SKM-1 (cell line): ENCODE measurements at regions not wholly inside any gene's neighbourhood (a gene's known extent, or its start where the extent isn't known, plus 50 kb on each side); places are given as distances from the start of the nearest gene placed in this dataset.
"Not testable (repeated sequence)": the region's sequence is repeated elsewhere in the genome, so short reads cannot be mapped to it uniquely, and the experiment has no call there.

Experiments used
- DNase-seq: peaks from one replicate; lab custom pipeline; 2025; ENCODE audit not compliant: unreplicated experiment; lab: John Stamatoyannopoulos, UW

DNA sequence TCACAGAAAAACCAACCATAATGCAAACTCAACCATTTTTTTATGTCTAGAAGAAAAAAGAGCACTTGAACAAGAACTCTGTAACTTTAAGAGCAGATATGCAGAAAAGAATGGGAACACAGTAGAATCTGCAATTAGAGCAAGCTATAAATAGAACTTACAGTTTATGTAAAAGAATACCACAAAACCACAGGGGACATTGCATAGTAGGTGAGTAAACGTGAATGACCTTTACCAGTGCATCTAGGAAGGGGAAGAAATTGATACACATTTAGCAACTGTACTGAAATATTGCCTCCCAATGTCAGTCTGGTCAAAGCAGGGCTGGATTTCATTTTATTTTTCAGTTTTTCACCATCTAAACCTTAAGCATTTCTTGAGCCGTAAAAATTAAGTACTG, 242.2 kb upstream of the EDNRB start:
- DNase-seq = peak; percentile 98

DNA sequence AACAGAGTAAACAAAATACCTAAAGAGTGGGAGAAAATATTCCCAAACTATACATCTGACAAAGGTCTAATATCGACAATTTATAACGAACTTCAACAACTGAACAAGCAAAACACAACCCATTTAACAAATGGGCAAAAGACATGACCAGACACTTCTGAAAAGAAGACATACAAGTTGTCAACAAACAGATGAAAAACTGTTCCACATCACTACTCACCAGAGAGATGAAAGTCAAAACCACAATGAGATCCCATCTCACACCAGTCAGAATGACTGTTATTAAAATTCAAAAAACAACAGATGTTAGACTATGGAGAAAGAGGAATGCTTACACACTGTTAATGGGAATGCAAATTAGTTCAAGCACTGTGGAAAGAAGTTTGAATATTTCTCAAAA, 233.8 kb upstream of the EDNRB start:
- DNase-seq = no peak

DNA sequence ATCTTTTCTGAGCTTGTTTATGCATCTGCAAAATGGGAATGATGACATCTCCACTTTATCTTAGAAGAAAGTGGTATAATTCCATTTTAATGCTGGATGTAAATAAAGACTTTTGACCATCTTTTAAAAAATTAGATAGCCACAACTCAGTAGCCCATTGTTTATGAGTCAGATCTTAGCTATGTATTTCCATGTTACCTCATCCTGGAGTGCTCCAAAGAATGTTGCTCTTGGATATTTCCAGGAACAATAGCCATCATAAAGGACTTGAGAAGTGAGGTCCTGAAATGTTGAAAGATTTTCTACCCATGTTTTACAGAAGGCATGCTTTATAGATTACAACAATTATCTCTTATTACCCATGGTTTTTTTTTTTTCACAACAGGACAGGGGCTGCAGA, 229.3 kb upstream of the EDNRB start:
- no peak for DNase-seq

DNA sequence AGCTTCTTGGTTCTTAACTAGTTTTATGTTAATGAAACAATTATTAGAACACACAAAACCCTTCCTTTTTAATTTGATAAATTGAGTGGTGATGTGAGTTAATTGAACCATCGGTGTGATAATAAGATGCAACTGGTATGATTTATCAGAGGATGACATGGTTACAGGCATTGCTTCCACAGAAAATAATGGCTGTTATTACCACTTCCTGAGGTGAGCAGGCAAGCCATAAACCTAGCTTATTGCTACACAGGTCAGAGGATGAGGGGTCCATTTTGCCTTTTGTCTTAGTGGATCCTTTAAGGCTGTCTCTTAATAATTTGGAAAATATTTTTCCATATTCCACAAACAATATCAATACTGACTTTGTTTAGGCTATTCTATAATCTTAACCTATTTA, 226.6 kb upstream of the EDNRB start:
- no peak for DNase-seq

DNA sequence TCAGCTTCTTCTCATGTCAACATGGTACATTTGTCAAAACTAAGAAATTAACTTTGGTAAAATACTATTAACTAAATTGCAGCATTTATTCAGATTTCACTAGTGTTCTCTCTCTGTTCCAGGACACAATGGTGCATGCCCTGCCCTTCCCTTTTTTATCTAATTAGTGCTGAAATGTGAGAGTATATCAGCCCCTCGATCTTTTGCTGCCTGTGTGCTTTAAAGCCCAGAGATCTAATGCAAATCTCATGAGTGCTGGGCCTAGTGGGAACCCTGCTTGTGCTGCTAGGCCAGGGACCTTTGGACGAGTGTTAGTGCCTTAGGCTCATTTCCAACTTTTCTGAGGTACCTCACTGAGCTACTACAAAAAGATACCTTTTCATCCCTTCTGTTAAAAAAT, 221.1 kb upstream of the EDNRB start:
- no peak for DNase-seq

DNA sequence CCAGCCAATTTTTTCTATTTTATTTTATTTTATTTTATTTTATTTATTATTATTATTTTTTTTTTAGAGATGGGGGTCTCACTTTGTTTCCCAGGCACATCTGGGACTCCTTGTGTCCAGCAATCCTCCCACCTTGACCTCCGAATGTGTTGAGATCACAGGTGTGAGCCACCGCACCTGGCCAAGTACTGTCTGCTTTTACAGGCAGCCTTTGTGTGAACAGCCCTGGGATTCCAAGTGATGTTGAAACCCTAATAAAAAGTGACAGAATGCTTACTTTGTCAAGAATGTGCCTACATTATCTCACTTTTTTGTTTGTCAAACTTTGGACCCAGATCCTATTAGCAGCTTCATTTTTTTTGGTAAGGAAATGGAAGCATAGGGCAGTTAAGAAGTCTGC, 220.1 kb upstream of the EDNRB start:
- DNase-seq = no peak

DNA sequence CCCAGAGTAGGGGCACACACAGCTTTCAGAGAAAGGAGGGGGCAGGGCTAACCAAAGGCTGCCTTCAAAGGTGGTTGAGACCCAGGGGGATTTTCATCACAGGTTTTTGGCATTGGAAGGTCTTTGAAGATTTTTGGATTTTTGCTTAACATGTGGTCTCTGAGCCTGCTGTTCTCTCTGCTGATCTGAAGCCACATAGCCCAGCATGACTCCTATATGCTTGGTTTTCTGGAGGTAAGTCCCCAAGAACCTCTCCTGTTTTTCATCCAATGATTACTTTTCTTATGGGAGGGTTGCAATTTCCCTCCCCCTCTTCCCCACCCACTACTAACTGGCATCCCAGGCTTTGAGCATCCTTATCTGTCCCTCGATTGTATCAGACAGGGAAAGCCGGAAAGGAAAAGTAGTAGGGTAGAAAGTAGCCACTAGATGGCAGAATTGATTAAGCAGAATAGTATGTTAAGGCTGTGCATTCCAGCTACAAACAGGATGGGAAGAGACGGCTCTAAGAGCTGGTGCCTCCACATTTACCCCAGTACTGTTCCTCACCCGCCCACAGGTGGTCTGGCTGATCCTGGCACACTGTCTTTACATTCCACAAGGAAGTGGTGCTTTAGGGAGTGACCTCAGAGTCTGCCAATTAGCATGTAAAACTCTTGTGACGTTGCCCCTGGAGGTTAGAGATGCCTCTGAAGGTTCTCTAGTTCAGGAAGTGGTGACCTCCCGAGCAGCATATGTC, 218.9 kb upstream of the EDNRB start:
- peak; percentile 60 for DNase-seq

DNA sequence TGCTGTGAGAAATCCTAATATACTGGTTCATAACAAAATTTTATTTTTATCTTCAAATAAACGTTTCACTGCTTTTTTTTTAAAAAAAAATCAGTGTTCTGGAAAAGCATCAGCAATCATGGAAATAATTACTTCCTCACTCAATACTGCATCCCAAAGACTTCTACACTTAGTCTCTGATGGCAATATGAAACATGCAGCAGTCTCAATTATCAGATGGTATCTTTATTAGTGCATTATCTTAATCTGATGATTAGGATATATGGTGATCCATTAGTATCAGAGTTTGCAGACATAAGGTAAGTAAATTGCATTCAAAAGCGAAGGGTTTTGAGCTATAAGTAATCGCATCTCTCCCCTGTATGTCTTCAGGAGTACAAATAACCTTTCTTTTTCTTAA, 218.3 kb upstream of the EDNRB start:
- no peak for DNase-seq

DNA sequence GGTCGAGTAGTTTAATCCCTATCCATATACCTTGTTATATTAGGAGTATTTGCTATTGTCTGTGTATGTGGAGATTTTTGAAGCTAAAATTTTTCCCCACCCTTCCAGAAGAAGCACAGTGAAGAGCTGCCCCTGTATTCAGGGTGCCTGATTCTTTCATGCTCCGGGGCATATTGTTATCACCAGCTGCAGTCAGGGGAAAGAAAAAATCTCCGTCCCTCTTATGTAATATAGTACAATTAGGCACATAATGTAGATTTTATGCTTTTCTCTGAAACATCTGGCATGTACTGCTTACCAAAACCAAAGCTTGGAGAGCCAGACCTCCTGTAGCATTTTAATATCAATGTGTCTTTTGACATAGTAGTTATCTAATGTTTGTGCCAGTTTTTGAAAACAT, 214.9 kb upstream of the EDNRB start:
- DNase-seq = no peak

DNA sequence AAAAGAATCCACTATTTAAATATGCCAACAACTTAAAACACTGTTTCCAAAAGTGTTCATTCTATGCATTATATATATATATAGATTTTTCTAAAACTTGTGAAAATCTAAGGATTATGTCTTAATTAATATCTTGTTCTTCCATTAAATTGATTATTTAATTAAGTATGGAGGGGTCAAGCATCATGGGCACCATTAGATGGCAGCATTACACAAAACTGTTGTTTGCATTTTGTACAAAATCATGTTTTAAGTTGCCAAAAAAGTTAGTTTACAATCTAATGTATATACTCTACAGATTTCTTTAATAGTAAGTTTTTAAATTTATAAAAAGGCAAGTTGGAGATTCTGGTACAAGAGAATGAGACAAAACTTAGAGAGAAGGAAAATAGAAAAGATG, 213.2 kb upstream of the EDNRB start:
- DNase-seq = no peak

DNA sequence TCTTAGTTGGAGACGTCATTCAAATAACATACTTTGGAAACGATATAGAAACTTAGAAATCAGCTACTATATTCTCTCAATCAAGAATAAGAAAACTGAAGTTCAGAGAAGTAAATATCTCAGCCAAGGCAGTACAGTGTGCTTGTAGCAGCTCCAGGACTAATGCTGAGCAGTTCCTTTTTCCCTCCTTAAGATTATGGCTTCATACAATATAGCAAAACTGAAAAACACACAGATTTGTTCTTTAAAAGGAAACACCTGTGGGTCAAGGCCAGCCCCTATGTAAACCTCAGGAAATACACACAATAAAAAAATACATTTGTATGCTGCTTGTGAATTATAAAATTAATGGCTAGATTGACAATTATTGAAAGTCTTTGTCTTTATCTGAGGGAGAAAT, 212.7 kb upstream of the EDNRB start:
- DNase-seq = no peak

DNA sequence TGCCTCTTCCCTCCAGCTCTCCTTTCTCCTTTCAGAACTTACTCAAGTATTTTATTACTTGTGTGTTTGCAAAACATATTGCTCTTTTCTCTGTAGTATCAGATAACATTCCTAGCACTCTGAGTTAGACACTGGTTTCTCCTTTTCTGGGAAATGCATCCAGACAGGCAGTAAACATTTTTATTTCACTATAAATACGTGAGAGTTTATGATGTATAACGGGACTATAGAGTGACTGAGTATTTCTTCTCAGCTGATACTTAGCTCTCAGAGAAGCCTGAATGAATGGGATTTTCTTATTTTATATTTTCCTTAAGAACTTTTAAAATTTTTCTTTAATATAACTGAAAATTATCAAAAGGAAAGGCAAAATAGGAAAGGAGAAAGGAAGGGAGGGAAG, 211.2 kb upstream of the EDNRB start:
- no peak for DNase-seq

DNA sequence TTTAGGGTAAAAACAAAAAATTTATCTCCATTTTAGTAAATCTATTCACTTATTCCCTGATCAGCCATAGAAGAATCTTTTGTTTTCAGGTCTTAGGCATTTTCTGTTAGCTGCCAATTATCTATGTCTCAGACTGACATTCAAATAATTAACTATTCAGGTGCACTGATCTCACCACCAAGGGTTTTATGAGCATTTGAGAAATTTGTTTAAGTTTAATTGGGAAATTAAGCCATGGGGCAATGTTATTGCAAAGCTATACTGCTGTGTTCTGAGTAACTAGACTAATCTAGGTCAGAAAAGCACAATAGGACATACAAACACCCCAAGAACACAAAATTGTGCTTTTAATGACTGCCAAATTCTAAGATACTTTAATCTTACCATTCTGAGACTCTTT, 210.7 kb upstream of the EDNRB start:
- no peak for DNase-seq

DNA sequence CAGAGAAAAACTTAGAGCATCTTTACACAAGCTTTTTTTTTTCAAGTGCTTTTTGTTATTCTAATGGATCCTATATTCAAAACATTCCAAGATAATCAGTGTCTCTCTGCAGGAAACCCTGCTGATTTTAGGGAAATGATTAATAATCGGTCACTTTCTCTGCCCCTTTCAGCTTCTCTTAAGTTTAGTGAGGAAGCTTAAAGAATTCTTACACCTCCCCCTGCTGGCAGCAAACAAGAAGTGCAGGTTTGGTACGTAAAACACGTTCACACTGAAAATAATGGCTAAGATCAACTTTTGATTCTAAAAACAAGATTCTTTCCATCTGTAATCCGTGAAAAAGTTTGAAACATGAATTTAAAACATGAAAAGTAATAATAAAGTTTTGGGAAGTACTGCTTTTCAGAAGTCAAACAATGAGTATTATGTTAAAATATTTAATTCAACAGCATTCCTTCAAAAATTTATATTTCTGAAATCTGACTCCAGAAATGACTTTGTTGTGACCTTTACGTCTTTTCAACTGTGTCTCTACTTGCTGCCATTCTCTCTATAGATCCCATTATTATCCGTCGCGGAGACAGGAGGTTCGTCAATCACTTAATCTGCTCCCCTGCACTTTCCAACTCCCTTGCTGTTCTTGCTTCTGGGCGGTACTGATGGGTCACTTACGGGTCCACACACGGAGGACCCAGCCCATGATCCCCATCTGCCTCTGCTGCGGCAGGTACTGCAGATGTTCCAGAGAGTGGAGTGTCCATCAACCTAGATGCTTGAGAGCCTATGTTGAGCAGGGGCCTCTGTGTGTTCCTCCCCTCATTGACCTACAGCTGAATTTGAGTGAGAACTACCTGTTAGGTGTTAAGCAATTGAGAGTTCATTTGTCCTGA, 203.1 kb upstream of the EDNRB start:
- peak; percentile 48 for DNase-seq

DNA sequence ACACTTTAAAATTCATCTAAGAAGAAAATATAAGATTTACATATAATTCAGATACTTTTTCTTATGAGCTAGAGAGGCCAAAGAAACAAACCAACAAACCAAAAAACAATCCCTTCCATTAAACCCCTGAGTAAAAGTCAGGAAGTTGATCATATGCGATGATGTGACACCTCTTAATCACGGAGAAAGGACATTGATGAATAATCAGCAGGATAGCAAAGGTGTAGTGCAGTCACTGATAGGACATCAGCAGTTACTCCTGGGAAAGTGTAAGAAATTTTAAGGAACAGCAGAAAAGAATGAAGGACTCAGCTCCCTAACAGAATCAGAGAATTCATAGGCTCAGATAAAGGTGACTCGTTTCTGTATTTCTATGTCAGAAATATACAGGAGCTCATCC, 202.4 kb upstream of the EDNRB start:
- DNase-seq = no peak

DNA sequence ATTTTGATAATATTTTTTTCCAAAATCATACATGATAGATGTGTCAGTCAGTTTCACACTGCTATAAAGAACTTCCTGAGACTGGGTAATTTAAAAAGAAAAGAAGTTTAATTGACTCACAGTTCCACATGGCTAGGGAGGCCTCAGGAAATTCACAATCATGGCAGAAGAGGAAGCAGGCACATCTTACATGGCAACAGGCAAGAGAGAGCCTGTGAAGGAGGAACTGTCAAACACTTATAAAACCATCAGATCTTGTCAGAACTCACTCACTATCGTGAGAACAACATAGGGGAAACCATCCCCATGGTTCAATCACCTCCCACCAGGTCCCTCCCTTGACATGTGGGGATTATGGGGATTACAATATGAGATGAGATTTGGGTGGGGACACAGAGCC, 201.5 kb upstream of the EDNRB start:
- DNase-seq = not testable (repeated sequence)

DNA sequence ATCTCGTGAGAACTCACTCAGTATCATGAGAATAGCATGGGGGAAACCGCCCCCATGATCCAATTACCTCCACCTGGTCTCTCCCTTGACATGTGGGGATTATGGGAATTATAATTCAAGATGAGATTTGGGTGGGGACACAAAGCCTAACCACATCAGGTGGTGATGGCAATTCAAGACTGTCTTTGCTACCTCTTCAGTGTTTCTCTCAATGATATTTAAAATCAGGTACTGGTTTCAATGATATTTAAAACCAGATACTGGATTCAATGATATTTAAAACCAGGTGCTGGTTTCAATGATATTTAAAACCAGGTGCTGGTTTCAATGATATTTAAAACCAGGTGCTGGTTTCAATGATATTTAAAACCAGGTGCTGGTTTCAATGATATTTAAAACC, 198.4 kb upstream of the EDNRB start:
- DNase-seq = not testable (repeated sequence)

DNA sequence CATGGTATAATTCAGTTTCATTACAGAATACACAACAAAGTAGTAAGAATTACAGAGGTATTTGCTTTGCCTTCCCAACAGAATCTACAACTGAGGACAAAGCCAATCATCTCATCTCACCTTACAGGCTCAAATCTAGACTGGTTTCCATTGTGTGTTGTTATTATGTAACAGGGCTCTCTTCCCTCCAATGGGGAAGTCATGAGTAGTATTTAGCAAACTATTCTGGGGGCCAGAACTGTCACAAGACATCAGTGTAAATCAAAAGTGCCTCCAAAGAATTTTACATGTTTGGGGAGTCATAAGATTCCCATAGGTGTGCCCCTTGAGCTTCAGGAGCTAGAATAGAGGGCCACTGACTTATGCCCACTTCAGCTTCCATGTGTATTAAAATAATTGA, 187.0 kb upstream of the EDNRB start:
- no peak for DNase-seq

DNA sequence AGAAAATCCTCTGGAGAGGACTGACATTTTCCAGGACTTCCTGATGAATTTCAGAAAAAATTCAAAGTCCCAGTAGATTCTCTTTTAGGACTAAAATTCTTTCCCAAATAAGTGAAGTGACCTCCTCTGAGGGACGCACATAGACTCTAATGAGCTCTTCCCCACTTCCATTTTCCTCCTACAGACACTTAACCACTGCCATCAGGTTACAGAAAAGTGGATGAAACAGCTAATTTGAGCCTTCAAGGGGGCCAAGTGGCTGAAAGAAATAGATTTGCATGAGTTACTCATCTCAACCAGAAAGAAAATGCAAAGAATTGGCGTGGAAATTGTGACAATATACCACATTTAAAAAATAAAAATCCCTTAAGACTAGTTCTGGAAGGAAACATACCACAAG, 185.3 kb upstream of the EDNRB start:
- no peak for DNase-seq

DNA sequence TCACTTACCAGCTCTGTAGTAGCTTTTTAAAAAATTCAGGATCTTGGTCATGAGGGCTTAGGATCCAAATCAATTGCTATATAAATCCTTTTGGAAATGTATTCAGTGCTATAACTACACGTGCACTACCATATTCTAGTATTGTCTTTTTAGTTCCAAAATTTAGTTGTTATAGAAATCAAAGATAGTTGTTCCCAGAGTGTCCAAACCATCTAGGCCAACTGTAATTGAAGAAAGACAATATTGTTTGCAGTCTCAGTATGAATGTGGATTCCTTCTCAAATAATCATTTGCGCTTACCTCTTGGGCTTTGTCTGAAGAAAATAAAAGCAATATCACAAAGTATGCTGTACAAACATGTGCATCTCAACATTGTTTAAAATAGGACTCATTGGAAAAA, 184.1 kb upstream of the EDNRB start:
- no peak for DNase-seq

DNA sequence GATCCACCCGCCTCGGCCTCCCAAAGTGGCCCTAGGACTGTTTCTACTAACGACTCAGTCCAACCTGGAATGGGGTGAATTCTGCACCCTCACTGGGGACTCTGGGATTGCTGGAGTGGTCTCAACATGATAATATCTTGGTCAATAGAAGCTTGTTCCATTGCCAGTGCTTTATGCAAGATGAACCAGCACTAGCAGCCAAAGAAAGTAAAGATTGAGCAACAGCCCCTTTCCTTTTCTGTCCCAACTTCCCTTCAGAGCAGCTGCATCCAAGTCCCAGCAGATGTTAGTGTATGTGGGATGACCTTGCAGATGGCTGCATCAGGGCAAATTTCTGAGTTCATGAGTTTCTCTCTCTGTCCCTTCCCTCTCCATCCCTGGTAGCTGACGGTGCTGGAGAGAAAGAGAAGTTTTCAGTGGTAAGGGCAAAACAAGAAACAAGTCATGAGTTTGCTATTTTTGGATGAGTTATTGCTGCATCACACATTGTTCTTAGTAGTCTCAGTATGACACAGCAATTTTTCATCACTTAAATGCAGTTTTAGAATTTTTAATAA, 183.6 kb upstream of the EDNRB start:
- DNase-seq = peak; percentile 39

DNA sequence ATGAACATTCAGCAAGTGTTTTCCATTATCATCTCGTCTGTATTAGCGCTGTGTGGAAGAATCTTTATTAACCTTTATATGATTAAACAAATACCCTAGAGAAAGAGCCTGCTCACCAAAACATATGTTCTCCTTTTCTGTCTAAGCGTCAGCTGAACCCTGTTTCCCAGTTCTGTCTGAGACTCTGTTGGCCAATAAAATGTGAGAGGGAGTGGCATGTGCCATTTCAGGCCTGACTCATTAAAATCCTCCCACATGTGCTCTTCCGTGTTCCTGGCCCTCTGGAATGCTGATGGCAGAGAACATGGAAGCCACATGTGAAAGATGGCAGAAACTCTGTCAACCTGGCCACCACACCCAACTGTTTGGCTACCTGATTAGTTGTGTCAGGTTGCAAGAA, 181.9 kb upstream of the EDNRB start:
- no peak for DNase-seq
